Liver (tissue), 8 donors: ENCODE measurements at regions not wholly inside any gene's neighbourhood (a gene's known extent, or its start where the extent isn't known, plus 50 kb on each side); places are given as distances from the start of the nearest gene placed in this dataset.
"Not testable (repeated sequence)": the region's sequence is repeated elsewhere in the genome, so short reads cannot be mapped to it uniquely, and the experiment has no call there.

ENCODE experiments used
- DNase-seq: peaks from one replicate; pipeline ENCODE4 v3.0.0-alpha.2; 2017; ENCODE audit warnings: low spot score
- H3K27ac ChIP-seq, 2 donors: one replicate each; pipeline ENCODE4 v1.7.0; 2013; ENCODE audit warnings: inconsistent platforms in 2 of 2, low read length in 2 of 2, control low read depth in 1 of 2, low read depth in 1 of 2, mild to moderate bottlenecking in 1 of 2
- H3K27me3 ChIP-seq, 4 donors: one replicate each; pipeline versions ENCODE4 v1.6.1 to v1.7.0; 2013; ENCODE audit warnings: low read length in 3 of 4, inconsistent platforms in 1 of 4, mild to moderate bottlenecking in 1 of 4, moderate library complexity in 1 of 4; ENCODE audit not compliant: control insufficient read depth in 4 of 4, insufficient read depth in 4 of 4
- H3K36me3 ChIP-seq, 4 donors: one replicate each; pipeline versions ENCODE4 v1.6.1 to v1.7.0; 2013; ENCODE audit warnings: low read length in 3 of 4, mild to moderate bottlenecking in 3 of 4, low read depth in 1 of 4, moderate library complexity in 1 of 4; ENCODE audit not compliant: control insufficient read depth in 4 of 4, insufficient read depth in 3 of 4
- H3K4me1 ChIP-seq, 4 donors: one replicate each; pipeline versions ENCODE4 v1.6.1 to v1.7.0; 2013; ENCODE audit warnings: low read length in 3 of 4, mild to moderate bottlenecking in 3 of 4, moderate library complexity in 1 of 4; ENCODE audit not compliant: control insufficient read depth in 4 of 4, insufficient read depth in 4 of 4
- H3K4me3 ChIP-seq, 3 donors: one replicate each; pipeline versions ENCODE4 v1.6.1 to v1.7.0; 2013; ENCODE audit warnings: low read length in 3 of 3, control low read depth in 1 of 3, low read depth in 1 of 3, mild to moderate bottlenecking in 1 of 3
- H3K9ac ChIP-seq, 2 donors: one replicate each; pipeline ENCODE4 v1.7.0; 2013; ENCODE audit warnings: low read length in 2 of 2, mild to moderate bottlenecking in 2 of 2, moderate library complexity in 2 of 2, control low read depth in 1 of 2, low read depth in 1 of 2
- H3K9me3 ChIP-seq, 4 donors: one replicate each; pipeline versions ENCODE4 v1.6.1 to v1.7.0; 2013; ENCODE audit warnings: low read length in 3 of 4; ENCODE audit not compliant: control insufficient read depth in 4 of 4
- ATF3 ChIP-seq: IDR thresholded peaks from 2 replicates; pipeline ENCODE4 v1.6.1; 2016; ENCODE audit warnings: antibody characterized with exemption
- FOXA1 ChIP-seq: IDR thresholded peaks from 2 replicates; pipeline ENCODE4 v1.6.1; 2016; ENCODE audit warnings: antibody characterized with exemption
- GABPA ChIP-seq, 2 donors: IDR thresholded peaks in 1 of 2; conservative IDR thresholded peaks in 1 of 2; 2 replicates each; pipeline ENCODE4 v1.6.1; 2016; ENCODE audit warnings: antibody characterized with exemption in 2 of 2, mild to moderate bottlenecking in 1 of 2, moderate library complexity in 1 of 2
- HNF4A ChIP-seq, 2 donors: conservative IDR thresholded peaks; 2 replicates each; pipeline ENCODE4 v1.6.1; 2016; ENCODE audit warnings: antibody characterized with exemption in 2 of 2, mild to moderate bottlenecking in 2 of 2
- REST ChIP-seq: IDR thresholded peaks from 2 replicates; pipeline ENCODE4 v1.6.1; 2016; ENCODE audit warnings: antibody characterized with exemption, mild to moderate bottlenecking
- RXRA ChIP-seq, 2 donors: IDR thresholded peaks; 2 replicates each; pipeline ENCODE4 v1.6.1; 2017 to 2018; ENCODE audit warnings: antibody characterized with exemption in 2 of 2, mild to moderate bottlenecking in 1 of 2
- TAF1 ChIP-seq: conservative IDR thresholded peaks from 2 replicates; pipeline ENCODE4 v1.6.1; 2016; ENCODE audit warnings: antibody characterized with exemption, mild to moderate bottlenecking
- YY1 ChIP-seq: IDR thresholded peaks from 2 replicates; pipeline ENCODE4 v1.6.1; 2016; ENCODE audit warnings: antibody characterized with exemption, mild to moderate bottlenecking
- ZBTB33 ChIP-seq: IDR thresholded peaks from 2 replicates; pipeline ENCODE4 v1.6.1; 2016; ENCODE audit warnings: antibody characterized with exemption
- WGBS: extraction: QIAGEN DNeasy Blood & Tissue Kit; methylation state at CpG from one replicate; pipeline ENCODE4 v1.1.7; 2013; 5-methylcytosine and 5-hydroxymethylcytosine counted together
- TF ChIP-seq, protein P1 (sequence below): fragments of 150-350 bp; IDR thresholded peaks from 2 replicates; pipeline ENCODE4 v1.5.1; 2017; ENCODE audit warnings: improper control_type of control experiment, low read depth, low read length; ENCODE audit not compliant: missing input control
- donor health status: healthy.
- donor health status: healthy.
- donor health status: healthy.
- donor health status: healthy.
- donor health status: healthy.

GRCh38 chr11:90997241-90997640 lies 774.4 kb upstream of the CHORDC1 start:
- 49% methylated on average over 3 of the region's 3 CpGs for WGBS
- no peak for DNase-seq
- Histone ChIP-seq H3K9me3 (peaks cover 0 to 2% (median 0%) of the 10 kb centered on the region in 4 donors), H3K27ac (no peak overlapping the region), H3K9ac (no peak overlapping the region), H3K4me1 (no peaks in the 10 kb centered on the region), H3K4me3 (no peak overlapping the region), H3K27me3 (peaks cover 0 to 2% (median 0%) of the 10 kb centered on the region in 4 donors), H3K36me3 (no peaks in the 10 kb centered on the region)
- no peak for TF ChIP-seq FOXA1
- TF ChIP-seq HNF4A (conservative IDR thresholded peaks at IDR 0.05) = no peak
- TF ChIP-seq ATF3 = no peak
- TF ChIP-seq REST = no peak
- no peak for TF ChIP-seq YY1
- no peak for TF ChIP-seq ZBTB33
- TF ChIP-seq, protein P1, sequence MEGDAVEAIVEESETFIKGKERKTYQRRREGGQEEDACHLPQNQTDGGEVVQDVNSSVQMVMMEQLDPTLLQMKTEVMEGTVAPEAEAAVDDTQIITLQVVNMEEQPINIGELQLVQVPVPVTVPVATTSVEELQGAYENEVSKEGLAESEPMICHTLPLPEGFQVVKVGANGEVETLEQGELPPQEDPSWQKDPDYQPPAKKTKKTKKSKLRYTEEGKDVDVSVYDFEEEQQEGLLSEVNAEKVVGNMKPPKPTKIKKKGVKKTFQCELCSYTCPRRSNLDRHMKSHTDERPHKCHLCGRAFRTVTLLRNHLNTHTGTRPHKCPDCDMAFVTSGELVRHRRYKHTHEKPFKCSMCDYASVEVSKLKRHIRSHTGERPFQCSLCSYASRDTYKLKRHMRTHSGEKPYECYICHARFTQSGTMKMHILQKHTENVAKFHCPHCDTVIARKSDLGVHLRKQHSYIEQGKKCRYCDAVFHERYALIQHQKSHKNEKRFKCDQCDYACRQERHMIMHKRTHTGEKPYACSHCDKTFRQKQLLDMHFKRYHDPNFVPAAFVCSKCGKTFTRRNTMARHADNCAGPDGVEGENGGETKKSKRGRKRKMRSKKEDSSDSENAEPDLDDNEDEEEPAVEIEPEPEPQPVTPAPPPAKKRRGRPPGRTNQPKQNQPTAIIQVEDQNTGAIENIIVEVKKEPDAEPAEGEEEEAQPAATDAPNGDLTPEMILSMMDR = no peak

GRCh38 chr11:90972159-90972558 lies 749.3 kb upstream of the CHORDC1 start:
- not testable (repeated sequence) for H3K4me3 ChIP-seq, H3K27me3 ChIP-seq, DNase-seq, H3K9ac ChIP-seq, H3K36me3 ChIP-seq, H3K4me1 ChIP-seq, H3K27ac ChIP-seq, H3K9me3 ChIP-seq
- WGBS = 91% methylated on average over 18 of the region's 22 CpGs

DNA sequence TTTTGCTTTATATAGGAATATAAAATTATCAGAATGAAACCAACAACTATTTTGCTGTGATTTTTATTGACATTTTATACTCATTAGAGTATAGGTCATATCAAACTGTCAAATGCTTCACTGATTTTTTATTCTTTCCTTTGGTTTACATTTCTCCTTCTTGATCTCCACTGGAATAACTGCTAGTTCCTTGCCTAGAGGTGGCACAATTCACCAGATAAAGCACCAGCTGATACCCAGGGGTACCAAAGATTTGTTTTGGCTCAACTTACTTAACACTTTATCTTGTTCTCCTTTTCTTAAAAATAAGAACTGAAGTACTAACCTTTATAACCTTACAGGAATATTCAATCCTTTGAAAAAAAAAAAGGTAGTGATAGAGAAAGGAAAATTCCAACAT lies 725.1 kb upstream of the CHORDC1 start:
- H3K27ac ChIP-seq = no peak overlapping the region
- no peak for DNase-seq
- no peak overlapping the region for H3K4me3 ChIP-seq
- no peak overlapping the region for H3K9ac ChIP-seq
- H3K9me3 ChIP-seq = no peaks in the 10 kb centered on the region
- no peaks in the 10 kb centered on the region for H3K27me3 ChIP-seq
- no peaks in the 10 kb centered on the region for H3K36me3 ChIP-seq
- H3K4me1 ChIP-seq = no peaks in the 10 kb centered on the region
- TF ChIP-seq ZBTB33 (no peak), RXRA (IDR thresholded peaks at IDR 0.05) (no peak), TAF1 (no peak), HNF4A (conservative IDR thresholded peaks at IDR 0.05) (no peak), GABPA (IDR thresholded peaks at IDR 0.05 in 1 of 2, conservative IDR thresholded peaks at IDR 0.05 in 1 of 2) (no peak), REST (no peak)
- TF ChIP-seq, protein P1 = no peak
